A549 (cell line): ENCODE measurements at regions not wholly inside any gene's neighbourhood (a gene's known extent, or its start where the extent isn't known, plus 50 kb on each side); places are given as distances from the start of the nearest gene placed in this dataset.

Source experiments
- ATAC-seq, 2 experiments: fragments of 200-7000 bp in 1 of 2; fragments of >200 bp in 1 of 2; cut with Nextera tagmentation in 1 of 2; cut with Tn5 transposase in 1 of 2; 3 replicates each; pipeline versions ENCODE4 v1.8.0 to v1.9.1; 2018 to 2020; ENCODE audit warnings: mild to moderate bottlenecking in 1 of 2, moderate library complexity in 1 of 2
- CTCF ChIA-PET: fragments of 300-600 bp; sonication (Branson Sonifier 250); formaldehyde crosslinking; extraction: SDS; loops from one replicate; lab custom pipeline; 2021; ENCODE audit warnings: antibody characterized with exemption, inconsistent platforms; lab: Yijun Ruan, JAX
- POLR2A ChIA-PET: fragments of 350-600 bp; formaldehyde crosslinking; extraction: SDS; loops from one replicate; lab custom pipeline; 2021; ENCODE audit warnings: antibody characterized with exemption, inconsistent platforms; lab: Yijun Ruan, JAX
- DNase-seq, 2 experiments: peaks; one replicate each; pipeline versions ENCODE4 v3.0.0 to v3.0.0-alpha.2; 2011 to 2016; ENCODE audit warnings: low read depth in 1 of 2, low spot score in 1 of 2
- FAIRE-seq: peaks from 2 replicates; lab custom pipeline; 2011; peaks lifted over from hg19 to GRCh38; lab: Jason Lieb, UNC
- H3K27ac ChIP-seq, 2 experiments: fragments of >200 bp; sonication (Bioruptor Twin); formaldehyde crosslinking; 3 replicates each; pipeline ENCODE4 v1.5.1; 2016 to 2017
- H3K4me1 ChIP-seq: fragments of >200 bp; sonication (Bioruptor Twin); formaldehyde crosslinking; 3 replicates; pipeline ENCODE4 v1.6.1; 2016
- H3K4me2 ChIP-seq: fragments of >200 bp; sonication (Bioruptor Twin); formaldehyde crosslinking; 3 replicates; pipeline ENCODE4 v1.6.1; 2016
- H3K4me3 ChIP-seq: fragments of >200 bp; sonication (Bioruptor Twin); formaldehyde crosslinking; 3 replicates; pipeline ENCODE4 v1.5.1; 2016
- H3K9me3 ChIP-seq: fragments of >200 bp; sonication (Bioruptor Twin); formaldehyde crosslinking; 3 replicates; pipeline ENCODE4 v1.6.1; 2016
- BHLHE40 ChIP-seq: IDR thresholded peaks from 2 replicates; pipeline ENCODE4 v1.6.1; 2012; ENCODE audit warnings: low read depth, low read length, inconsistent platforms
- CEBPB ChIP-seq, 2 experiments: fragments of >200 bp in 1 of 2; sonication (Bioruptor Twin) in 1 of 2; formaldehyde crosslinking in 1 of 2; IDR thresholded peaks; 2 replicates each; pipeline ENCODE4 v1.6.1; 2012 to 2016
- EHF ChIP-seq: fragments of 250-450 bp; sonication (Bioruptor Pico); IDR thresholded peaks from 2 replicates; pipeline ENCODE4 v1.5.0; 2020; ENCODE audit warnings: mild to moderate bottlenecking
- EHMT2 ChIP-seq: fragments of 200-600 bp; sonication (generic); IDR thresholded peaks from 2 replicates; pipeline ENCODE4 v1.6.1; 2016; ENCODE audit warnings: antibody characterized with exemption, low read depth, mild to moderate bottlenecking, moderate library complexity
- ESRRA ChIP-seq: fragments of 150-350 bp; IDR thresholded peaks from 2 replicates; pipeline ENCODE4 v1.6.1; 2014; ENCODE audit warnings: mild to moderate bottlenecking, low read length, borderline replicate concordance
- HOXA7 ChIP-seq: fragments of 250-450 bp; sonication (Bioruptor Pico); IDR thresholded peaks from 2 replicates; pipeline ENCODE4 v1.5.0; 2020; ENCODE audit warnings: mild to moderate bottlenecking, moderate library complexity
- KDM1A ChIP-seq: fragments of 200-600 bp; sonication (generic); IDR thresholded peaks from 2 replicates; pipeline ENCODE4 v1.6.1; 2016; ENCODE audit warnings: low read depth, mild to moderate bottlenecking
- MAFK ChIP-seq: fragments of 450-650 bp; IDR thresholded peaks from 2 replicates; pipeline ENCODE4 v1.6.1; 2014; ENCODE audit not compliant: partially characterized antibody
- NR3C1 ChIP-seq: fragments of >200 bp; sonication (Bioruptor Twin); formaldehyde crosslinking; IDR thresholded peaks from 3 replicates; pipeline ENCODE4 v1.6.1; 2017
- RAD21 ChIP-seq, 2 experiments: fragments of >200 bp in 1 of 2; sonication (Bioruptor Twin) in 1 of 2; formaldehyde crosslinking in 1 of 2; IDR thresholded peaks in 1 of 2; conservative IDR thresholded peaks in 1 of 2; 2 replicates in 1 of 2; 3 replicates in 1 of 2; pipeline ENCODE4 v1.6.1; 2012 to 2018; ENCODE audit warnings: inconsistent platforms in 1 of 2
- RARB ChIP-seq: fragments of 250-450 bp; sonication (Bioruptor Pico); IDR thresholded peaks from 2 replicates; pipeline ENCODE4 v1.8.0; 2021; ENCODE audit warnings: mild to moderate bottlenecking, moderate library complexity
- RCOR1 ChIP-seq: fragments of 150-350 bp; IDR thresholded peaks from 2 replicates; pipeline ENCODE4 v1.6.1; 2014; ENCODE audit warnings: antibody characterized with exemption, low read length, low read depth
- RFX5 ChIP-seq: fragments of 450-650 bp; IDR thresholded peaks from 2 replicates; pipeline ENCODE4 v1.7.1; 2014; ENCODE audit warnings: antibody characterized with exemption, mild to moderate bottlenecking, moderate library complexity
- SMC3 ChIP-seq: fragments of >200 bp; sonication (Bioruptor Twin); formaldehyde crosslinking; IDR thresholded peaks from 3 replicates; pipeline ENCODE4 v1.6.1; 2018; ENCODE audit warnings: inconsistent platforms
- SREBF2 ChIP-seq: fragments of 450-650 bp; IDR thresholded peaks from 2 replicates; pipeline ENCODE4 v1.6.1; 2014; ENCODE audit warnings: mild to moderate bottlenecking, moderate library complexity
- ZC3H11A ChIP-seq: fragments of 450-650 bp; IDR thresholded peaks from 2 replicates; pipeline ENCODE4 v1.6.1; 2014; ENCODE audit warnings: antibody characterized with exemption, mild to moderate bottlenecking
- ZNF302 ChIP-seq: fragments of 250-450 bp; sonication (Bioruptor Pico); IDR thresholded peaks from 2 replicates; pipeline ENCODE4 v1.9.0; 2021; ENCODE audit warnings: inconsistent platforms, mild to moderate bottlenecking, moderate library complexity
- ZSCAN20 ChIP-seq: fragments of 250-450 bp; sonication (Bioruptor Pico); IDR thresholded peaks from 2 replicates; pipeline ENCODE4 v1.8.0; 2022; ENCODE audit warnings: mild to moderate bottlenecking, moderate library complexity
- WGBS: methylation state at CpG from one replicate; pipeline ENCODE4 v1.1.6; 2017; ENCODE audit errors: missing lambda C conversion rate; 5-methylcytosine and 5-hydroxymethylcytosine counted together
- TF ChIP-seq, protein P1 (sequence below): fragments of >200 bp; sonication (Bioruptor Twin); formaldehyde crosslinking; IDR thresholded peaks from 3 replicates; pipeline ENCODE4 v1.5.1; 2016
- TF ChIP-seq, protein P2 (sequence below): fragments of 250-450 bp; sonication (Bioruptor Pico); IDR thresholded peaks from 2 replicates; pipeline ENCODE4 v1.5.0; 2020; ENCODE audit warnings: low read depth, mild to moderate bottlenecking, moderate library complexity
- TF ChIP-seq, protein P3 (sequence below): fragments of 200-600 bp; sonication (generic); IDR thresholded peaks from 2 replicates; pipeline ENCODE4 v1.6.1; 2016; ENCODE audit warnings: antibody characterized with exemption, mild to moderate bottlenecking, moderate library complexity
- TF ChIP-seq, protein P4 (sequence below): IDR thresholded peaks from 2 replicates; pipeline ENCODE4 v1.6.1; 2012

DNA sequence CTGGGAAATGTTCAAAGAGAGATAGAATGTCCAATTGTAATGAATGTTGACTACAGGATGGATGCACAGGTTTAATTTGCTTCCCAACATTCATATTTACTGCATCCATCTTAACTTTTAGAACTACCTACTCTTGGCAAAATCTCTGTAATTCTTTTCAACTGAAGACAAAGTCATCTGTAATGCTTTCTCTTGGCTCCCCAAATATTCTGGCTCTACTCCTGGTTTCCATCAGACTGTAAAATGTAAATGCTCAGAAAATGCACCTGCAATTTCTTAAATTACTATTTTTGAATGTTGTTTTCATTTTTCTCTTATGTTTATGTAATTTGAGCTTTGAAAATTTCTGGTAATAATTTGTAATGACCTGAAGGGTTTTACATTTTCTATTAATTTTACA is 480.8 kb upstream of the IMPG1 start:
- CTCF ChIA-PET, result no interaction called here
- FAIRE-seq, result no peak
- POLR2A ChIA-PET, result no interaction called here
- TF ChIP-seq, protein P1, sequence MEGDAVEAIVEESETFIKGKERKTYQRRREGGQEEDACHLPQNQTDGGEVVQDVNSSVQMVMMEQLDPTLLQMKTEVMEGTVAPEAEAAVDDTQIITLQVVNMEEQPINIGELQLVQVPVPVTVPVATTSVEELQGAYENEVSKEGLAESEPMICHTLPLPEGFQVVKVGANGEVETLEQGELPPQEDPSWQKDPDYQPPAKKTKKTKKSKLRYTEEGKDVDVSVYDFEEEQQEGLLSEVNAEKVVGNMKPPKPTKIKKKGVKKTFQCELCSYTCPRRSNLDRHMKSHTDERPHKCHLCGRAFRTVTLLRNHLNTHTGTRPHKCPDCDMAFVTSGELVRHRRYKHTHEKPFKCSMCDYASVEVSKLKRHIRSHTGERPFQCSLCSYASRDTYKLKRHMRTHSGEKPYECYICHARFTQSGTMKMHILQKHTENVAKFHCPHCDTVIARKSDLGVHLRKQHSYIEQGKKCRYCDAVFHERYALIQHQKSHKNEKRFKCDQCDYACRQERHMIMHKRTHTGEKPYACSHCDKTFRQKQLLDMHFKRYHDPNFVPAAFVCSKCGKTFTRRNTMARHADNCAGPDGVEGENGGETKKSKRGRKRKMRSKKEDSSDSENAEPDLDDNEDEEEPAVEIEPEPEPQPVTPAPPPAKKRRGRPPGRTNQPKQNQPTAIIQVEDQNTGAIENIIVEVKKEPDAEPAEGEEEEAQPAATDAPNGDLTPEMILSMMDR, result no peak
- TF ChIP-seq, protein P2, sequence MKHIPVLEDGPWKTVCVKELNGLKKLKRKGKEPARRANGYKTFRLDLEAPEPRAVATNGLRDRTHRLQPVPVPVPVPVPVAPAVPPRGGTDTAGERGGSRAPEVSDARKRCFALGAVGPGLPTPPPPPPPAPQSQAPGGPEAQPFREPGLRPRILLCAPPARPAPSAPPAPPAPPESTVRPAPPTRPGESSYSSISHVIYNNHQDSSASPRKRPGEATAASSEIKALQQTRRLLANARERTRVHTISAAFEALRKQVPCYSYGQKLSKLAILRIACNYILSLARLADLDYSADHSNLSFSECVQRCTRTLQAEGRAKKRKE (CRISPR knock-in tag), result no peak
- TF ChIP-seq ZC3H11A (no peak), RFX5 (no peak), SMC3 (no peak), HOXA7 (no peak), RARB (CRISPR knock-in tag) (no peak), ESRRA (no peak)
- TF ChIP-seq, protein P3, sequence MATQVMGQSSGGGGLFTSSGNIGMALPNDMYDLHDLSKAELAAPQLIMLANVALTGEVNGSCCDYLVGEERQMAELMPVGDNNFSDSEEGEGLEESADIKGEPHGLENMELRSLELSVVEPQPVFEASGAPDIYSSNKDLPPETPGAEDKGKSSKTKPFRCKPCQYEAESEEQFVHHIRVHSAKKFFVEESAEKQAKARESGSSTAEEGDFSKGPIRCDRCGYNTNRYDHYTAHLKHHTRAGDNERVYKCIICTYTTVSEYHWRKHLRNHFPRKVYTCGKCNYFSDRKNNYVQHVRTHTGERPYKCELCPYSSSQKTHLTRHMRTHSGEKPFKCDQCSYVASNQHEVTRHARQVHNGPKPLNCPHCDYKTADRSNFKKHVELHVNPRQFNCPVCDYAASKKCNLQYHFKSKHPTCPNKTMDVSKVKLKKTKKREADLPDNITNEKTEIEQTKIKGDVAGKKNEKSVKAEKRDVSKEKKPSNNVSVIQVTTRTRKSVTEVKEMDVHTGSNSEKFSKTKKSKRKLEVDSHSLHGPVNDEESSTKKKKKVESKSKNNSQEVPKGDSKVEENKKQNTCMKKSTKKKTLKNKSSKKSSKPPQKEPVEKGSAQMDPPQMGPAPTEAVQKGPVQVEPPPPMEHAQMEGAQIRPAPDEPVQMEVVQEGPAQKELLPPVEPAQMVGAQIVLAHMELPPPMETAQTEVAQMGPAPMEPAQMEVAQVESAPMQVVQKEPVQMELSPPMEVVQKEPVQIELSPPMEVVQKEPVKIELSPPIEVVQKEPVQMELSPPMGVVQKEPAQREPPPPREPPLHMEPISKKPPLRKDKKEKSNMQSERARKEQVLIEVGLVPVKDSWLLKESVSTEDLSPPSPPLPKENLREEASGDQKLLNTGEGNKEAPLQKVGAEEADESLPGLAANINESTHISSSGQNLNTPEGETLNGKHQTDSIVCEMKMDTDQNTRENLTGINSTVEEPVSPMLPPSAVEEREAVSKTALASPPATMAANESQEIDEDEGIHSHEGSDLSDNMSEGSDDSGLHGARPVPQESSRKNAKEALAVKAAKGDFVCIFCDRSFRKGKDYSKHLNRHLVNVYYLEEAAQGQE, result no peak
- no peak for DNase-seq
- Histone ChIP-seq H3K4me1 (no peaks in the 10 kb centered on the region), H3K4me2 (no peak overlapping the region), H3K9me3 (no peaks in the 10 kb centered on the region), H3K27ac (no peak overlapping the region), H3K4me3 (no peak overlapping the region)
- no peak for ATAC-seq

DNA sequence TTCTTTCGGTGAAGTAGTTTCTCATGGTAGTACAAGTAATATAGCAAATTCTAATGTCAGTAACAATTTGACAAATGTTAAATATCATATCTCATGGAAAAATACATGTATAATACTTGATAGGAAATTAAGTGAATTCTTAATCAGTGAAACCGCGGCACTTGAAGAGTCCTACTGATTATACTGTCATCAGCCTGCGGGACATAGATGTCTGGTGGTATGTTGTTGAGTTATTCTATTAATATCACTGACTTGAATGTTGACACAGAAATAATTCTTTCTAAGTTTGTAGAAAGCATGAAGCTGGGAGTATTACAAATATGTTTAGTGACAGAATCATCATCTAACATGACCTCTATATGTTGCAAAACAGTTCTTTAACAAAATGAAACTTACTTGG is 479.8 kb upstream of the IMPG1 start:
- ChIA-PET CTCF (no interaction called here), POLR2A (no interaction called here)
- H3K4me1 ChIP-seq, result no peaks in the 10 kb centered on the region
- DNase-seq, result no peak
- no peak for ATAC-seq
- WGBS, result 87% methylated on average over 4 of the region's 4 CpGs
- no peak overlapping the region for H3K27ac ChIP-seq
- no peak overlapping the region for H3K4me3 ChIP-seq
- no peak for TF ChIP-seq KDM1A
- no peak for TF ChIP-seq RAD21 (conservative IDR thresholded peaks at IDR 0.05 in 1 of 2, IDR thresholded peaks at IDR 0.05 in 1 of 2)
- TF ChIP-seq, protein P4, sequence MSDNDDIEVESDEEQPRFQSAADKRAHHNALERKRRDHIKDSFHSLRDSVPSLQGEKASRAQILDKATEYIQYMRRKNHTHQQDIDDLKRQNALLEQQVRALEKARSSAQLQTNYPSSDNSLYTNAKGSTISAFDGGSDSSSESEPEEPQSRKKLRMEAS, result no peak
- TF ChIP-seq BHLHE40, result no peak
- TF ChIP-seq NR3C1, result no peak
- TF ChIP-seq ZC3H11A, result no peak
- TF ChIP-seq RCOR1, result no peak
- no peak for TF ChIP-seq EHMT2
- TF ChIP-seq MAFK, result no peak
- no peak for TF ChIP-seq EHF (CRISPR knock-in tag)
- no peak for TF ChIP-seq HOXA7
- TF ChIP-seq SREBF2, result no peak
- no peak for TF ChIP-seq CEBPB (IDR thresholded peaks at IDR 0.05)
- no peak for TF ChIP-seq ZSCAN20 (CRISPR knock-in tag)
- TF ChIP-seq ZNF302 (CRISPR knock-in tag), result no peak
- TF ChIP-seq SMC3, result no peak
- TF ChIP-seq, all 56 proteins: peak for 0
- Histone ChIP-seq H3K9me3 (no peaks in the 10 kb centered on the region), H3K4me2 (no peak overlapping the region)
- no peak for FAIRE-seq
